HuH-7 (cell line): ENCODE measurements at regions not wholly inside any gene's neighbourhood (a gene's known extent, or its start where the extent isn't known, plus 50 kb on each side); places are given as distances from the start of the nearest gene placed in this dataset.

ENCODE experiments used
- DNase-seq: peaks from one replicate; pipeline ENCODE4 v3.0.0; 2011; ENCODE audit warnings: low spot score

GRCh38 chr11:32002311-32002710 is 88.6 kb upstream of the RCN1 start:
- no peak for DNase-seq

GRCh38 chr11:31997955-31998354 is 92.9 kb upstream of the RCN1 start:
- DNase-seq, result no peak

GRCh38 chr11:31996159-31996881 is 94.6 kb upstream of the RCN1 start:
- DNase-seq, result no peak

GRCh38 chr11:31995525-31996094 is 95.3 kb upstream of the RCN1 start:
- no peak for DNase-seq

GRCh38 chr11:31995032-31995431 is 95.8 kb upstream of the RCN1 start:
- DNase-seq, result no peak

- no peak for DNase-seq
Observed at GRCh38 chr11:31987118-31988005, 103.5 kb upstream of the RCN1 start.

- DNase-seq, result no peak
Observed at GRCh38 chr11:31986201-31986889, 104.5 kb upstream of the RCN1 start.

GRCh38 chr11:31981457-31981856 is 109.4 kb upstream of the RCN1 start:
- no peak for DNase-seq

GRCh38 chr11:31977343-31977742 is 113.5 kb upstream of the RCN1 start:
- no peak for DNase-seq

- no peak for DNase-seq
Observed at GRCh38 chr11:31974366-31975136, 116.3 kb upstream of the RCN1 start.

- no peak for DNase-seq
Observed at GRCh38 chr11:31973172-31973571, 117.7 kb upstream of the RCN1 start.

GRCh38 chr11:31972623-31973022 is 118.3 kb upstream of the RCN1 start:
- DNase-seq, result no peak

- DNase-seq, result no peak
Observed at GRCh38 chr11:31969359-31969702, 121.5 kb upstream of the RCN1 start.

- DNase-seq, result no peak
Observed at GRCh38 chr11:31968461-31969358, 122.2 kb upstream of the RCN1 start.

GRCh38 chr11:31967404-31968130 is 123.3 kb upstream of the RCN1 start:
- no peak for DNase-seq

GRCh38 chr11:31966846-31967245 is 124.0 kb upstream of the RCN1 start:
- DNase-seq, result no peak

- DNase-seq, result no peak
Observed at GRCh38 chr11:31964181-31964580, 126.7 kb upstream of the RCN1 start.

- DNase-seq, result no peak
Observed at GRCh38 chr11:31960126-31960525, 130.7 kb upstream of the RCN1 start.

GRCh38 chr11:31959716-31960115 is 131.2 kb upstream of the RCN1 start:
- DNase-seq, result no peak
